CD4-positive, alpha-beta T cell (primary cell): ENCODE measurements at regions not wholly inside any gene's neighbourhood (a gene's known extent, or its start where the extent isn't known, plus 50 kb on each side); places are given as distances from the start of the nearest gene placed in this dataset.

Experiments
- ATAC-seq: fragments of 200-7000 bp; cut with Tn5 transposase; one replicate; pipeline ENCODE4 v1.10.0; 2022; ENCODE audit warnings: mild to moderate bottlenecking; ENCODE audit not compliant: poor library complexity
- CTCF ChIA-PET: fragments of 350-600 bp; sonication (Branson Sonifier 250); formaldehyde crosslinking; loops from one replicate; lab custom pipeline; 2021; ENCODE audit warnings: antibody characterized with exemption, inconsistent platforms; lab: Charles Lee
- POLR2A ChIA-PET: fragments of 350-600 bp; sonication (Branson Sonifier 250); formaldehyde crosslinking; loops from one replicate; lab custom pipeline; 2021; ENCODE audit warnings: antibody characterized with exemption, inconsistent platforms; lab: Charles Lee
- DNase-seq, 14 experiments: peaks; one replicate each; pipeline ENCODE4 v3.0.0-alpha.2; 2013 to 2020; ENCODE audit warnings: mixed read lengths in 2 of 14
- H3K27ac ChIP-seq, 2 donors: one replicate each; pipeline versions ENCODE4 v1.5.1 to v1.7.0; 2013; ENCODE audit warnings: low read length in 2 of 2, low read depth in 1 of 2, mild to moderate bottlenecking in 1 of 2
- H3K27me3 ChIP-seq, 2 experiments: 1 replicate in 1 of 2; 2 replicates in 1 of 2; pipeline versions ENCODE4 v1.6.1 to v1.7.0; 2013; ENCODE audit warnings: low read length in 2 of 2, control low read depth in 1 of 2, mild to moderate bottlenecking in 1 of 2, moderate library complexity in 1 of 2; ENCODE audit not compliant: insufficient read depth in 2 of 2, control insufficient read depth in 1 of 2
- H3K36me3 ChIP-seq: one replicate; pipeline ENCODE4 v1.6.1; 2013; ENCODE audit warnings: low read length, control low read depth; ENCODE audit not compliant: insufficient read depth
- H3K4me1 ChIP-seq: one replicate; pipeline ENCODE4 v1.6.1; 2013; ENCODE audit warnings: low read length, control low read depth; ENCODE audit not compliant: insufficient read depth
- H3K4me3 ChIP-seq: one replicate; pipeline ENCODE4 v1.5.1; 2013; ENCODE audit warnings: mild to moderate bottlenecking, low read length, moderate library complexity
- H3K9me3 ChIP-seq, 2 experiments: 1 replicate in 1 of 2; 2 replicates in 1 of 2; pipeline versions ENCODE4 v1.6.1 to v1.7.0; 2013; ENCODE audit warnings: low read length in 2 of 2, mild to moderate bottlenecking in 2 of 2, control low read depth in 1 of 2, moderate library complexity in 1 of 2; ENCODE audit not compliant: control insufficient read depth in 1 of 2, insufficient read depth in 1 of 2
- H3K27ac Mint-ChIP-seq: one replicate; pipeline ENCODE4 v1.8.0; 2020; ENCODE audit warnings: mixed read lengths
- H3K27me3 Mint-ChIP-seq: one replicate; pipeline ENCODE4 v1.8.0; 2021; ENCODE audit warnings: mixed read lengths
- H3K36me3 Mint-ChIP-seq: one replicate; pipeline ENCODE4 v1.8.0; 2021; ENCODE audit warnings: low read depth, mixed read lengths
- H3K4me1 Mint-ChIP-seq: one replicate; pipeline ENCODE4 v1.8.0; 2021; ENCODE audit warnings: low read depth, mixed read lengths
- H3K4me3 Mint-ChIP-seq: one replicate; pipeline ENCODE4 v1.8.0; 2020; ENCODE audit warnings: mild to moderate bottlenecking, mixed read lengths
- H3K9me3 Mint-ChIP-seq: one replicate; pipeline ENCODE4 v1.8.0; 2020; ENCODE audit warnings: mixed read lengths
- CTCF ChIP-seq: fragments of 200-600 bp; IDR thresholded peaks from one replicate; pipeline ENCODE4 v1.8.0; 2022; ENCODE audit warnings: antibody characterized with exemption, mild to moderate bottlenecking
- intact Hi-C, 2 experiments: fragments of 100-400 bp; cut with DNase I in 1 of 2; cut with micrococcal nuclease in 1 of 2; formaldehyde crosslinking; loops; one replicate each; pipeline versions ENCODE4 v1.15.1 to v1.9.0; 2023 to 2025; cut with DNase I, micrococcal nuclease

- DNase-seq: no peak
- H3K9me3 Mint-ChIP-seq: no peaks in the 10 kb centered on the region
- Histone ChIP-seq H3K36me3 (no peaks in the 10 kb centered on the region), H3K27ac (no peak overlapping the region), H3K4me1 (no peaks in the 10 kb centered on the region), H3K4me3 (no peak overlapping the region), H3K9me3 (peaks cover 0 to 5% of the 10 kb centered on the region in 2 experiments), H3K27me3 (peaks cover 0 to 5% of the 10 kb centered on the region in 2 experiments)
- H3K27ac Mint-ChIP-seq: no peak overlapping the region
- intact Hi-C loops: no loop called here
- H3K4me3 Mint-ChIP-seq: no peak overlapping the region
- ChIA-PET POLR2A (no interaction called here), CTCF (no interaction called here)
- H3K4me1 Mint-ChIP-seq: no peaks in the 10 kb centered on the region
- TF ChIP-seq CTCF: no peak
- peaks cover 34% of the 10 kb centered on the region for H3K27me3 Mint-ChIP-seq
- no peak for ATAC-seq
- H3K36me3 Mint-ChIP-seq: no peaks in the 10 kb centered on the region
These were observed 121.8 kb upstream of the NTM start for GRCh38 chr11:131248588-131248987.

GRCh38 chr11:131253142-131253655 lies 117.2 kb upstream of the NTM start:
- H3K4me3 Mint-ChIP-seq: no peak overlapping the region
- Histone ChIP-seq H3K4me1 (no peaks in the 10 kb centered on the region), H3K27me3 (peaks cover 0 to 5% of the 10 kb centered on the region in 2 experiments), H3K27ac (no peak overlapping the region), H3K36me3 (no peaks in the 10 kb centered on the region), H3K4me3 (no peak overlapping the region), H3K9me3 (no peaks in the 10 kb centered on the region)
- H3K27me3 Mint-ChIP-seq: peaks cover 29% of the 10 kb centered on the region
- no peaks in the 10 kb centered on the region for H3K9me3 Mint-ChIP-seq
- no peak for TF ChIP-seq CTCF
- H3K36me3 Mint-ChIP-seq: no peaks in the 10 kb centered on the region
- H3K4me1 Mint-ChIP-seq: no peaks in the 10 kb centered on the region
- no peak overlapping the region for H3K27ac Mint-ChIP-seq
- ChIA-PET CTCF (no interaction called here), POLR2A (no interaction called here)
- intact Hi-C loops: no loop called here
- DNase-seq: no peak
- ATAC-seq: no peak

DNA sequence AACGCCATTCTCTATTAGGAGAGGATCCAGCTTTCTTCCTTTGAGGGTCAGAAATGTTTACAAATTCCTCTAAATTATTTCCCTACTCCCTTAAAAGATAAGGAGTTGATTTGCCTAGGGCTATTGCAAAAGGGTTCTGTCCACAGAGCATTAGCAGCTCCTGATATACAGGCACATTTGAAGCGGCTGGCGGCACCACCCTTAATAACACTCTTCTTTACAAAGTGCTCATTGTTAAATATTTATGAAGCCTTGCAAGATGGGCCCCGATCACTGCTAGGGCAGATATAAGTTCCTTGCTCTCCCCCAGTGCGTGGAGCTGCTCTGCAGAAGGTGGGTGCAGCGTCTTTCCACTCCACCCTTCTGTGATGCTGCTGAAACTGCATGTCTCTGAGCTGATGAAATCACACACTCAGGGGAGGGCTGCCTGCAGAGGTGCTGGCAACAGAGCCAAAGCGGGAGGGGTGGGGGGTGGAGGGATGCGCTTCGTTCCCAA lies 116.7 kb upstream of the NTM start:
- no peaks in the 10 kb centered on the region for H3K36me3 ChIP-seq
- H3K9me3 ChIP-seq: no peaks in the 10 kb centered on the region
- ATAC-seq (no peak), DNase-seq (no peak)
- TF ChIP-seq CTCF: no peak
- H3K27me3 Mint-ChIP-seq: peaks cover 29% of the 10 kb centered on the region
- CTCF ChIA-PET: no interaction called here
- H3K4me1 Mint-ChIP-seq: no peaks in the 10 kb centered on the region
- H3K4me1 ChIP-seq: no peaks in the 10 kb centered on the region
- no peak overlapping the region for H3K4me3 ChIP-seq
- no peak overlapping the region for H3K4me3 Mint-ChIP-seq
- no peaks in the 10 kb centered on the region for H3K27me3 ChIP-seq
- POLR2A ChIA-PET: no interaction called here
- H3K27ac Mint-ChIP-seq: no peak overlapping the region
- H3K9me3 Mint-ChIP-seq: no peaks in the 10 kb centered on the region
- H3K36me3 Mint-ChIP-seq: no peaks in the 10 kb centered on the region
- H3K27ac ChIP-seq: no peak overlapping the region
- intact Hi-C loops: no loop called here
